Activated CD4-positive, alpha-beta memory T cell treated with anti-CD3 and anti-CD28 coated beads, Interleukin-2, amount 10 ng/mL, durations not matched to agents 7 days and 5 days (primary cell): ENCODE measurements at regions not wholly inside any gene's neighbourhood (a gene's known extent, or its start where the extent isn't known, plus 50 kb on each side); places are given as distances from the start of the nearest gene placed in this dataset.
"Not testable (repeated sequence)": the region's sequence is repeated elsewhere in the genome, so short reads cannot be mapped to it uniquely, and the experiment has no call there.

Experiments used
- CTCF ChIA-PET: fragments of 350-600 bp; sonication (Branson Sonifier 250); formaldehyde crosslinking; loops from one replicate; lab custom pipeline; 2021; ENCODE audit warnings: antibody characterized with exemption, inconsistent platforms; lab: Charles Lee
- POLR2A ChIA-PET: fragments of 350-600 bp; sonication (Branson Sonifier 250); formaldehyde crosslinking; loops from one replicate; lab custom pipeline; 2021; ENCODE audit warnings: antibody characterized with exemption; lab: Charles Lee
- DNase-seq: peaks from one replicate; pipeline ENCODE4 v3.0.0-alpha.2; 2020
- H3K27ac Mint-ChIP-seq: one replicate; pipeline ENCODE4 v1.8.0; 2021; ENCODE audit warnings: mild to moderate bottlenecking, mixed read lengths
- H3K27me3 Mint-ChIP-seq: one replicate; pipeline ENCODE4 v1.8.0; 2021; ENCODE audit warnings: mixed read lengths
- H3K36me3 Mint-ChIP-seq: one replicate; pipeline ENCODE4 v1.8.0; 2021; ENCODE audit warnings: low read depth, mixed read lengths
- H3K4me1 Mint-ChIP-seq: one replicate; pipeline ENCODE4 v1.8.0; 2021; ENCODE audit warnings: mixed read lengths
- H3K4me3 Mint-ChIP-seq: one replicate; pipeline ENCODE4 v1.8.0; 2021; ENCODE audit warnings: mild to moderate bottlenecking, mixed read lengths
- H3K9me3 Mint-ChIP-seq: one replicate; pipeline ENCODE4 v1.8.0; 2021; ENCODE audit warnings: mixed read lengths

GRCh38 chr5:112563169-112563826 lies 144.2 kb upstream of the EPB41L4A start:
- peaks cover 5% of the 10 kb centered on the region for H3K27me3 Mint-ChIP-seq
- DNase-seq: no peak
- H3K4me3 Mint-ChIP-seq: no peak overlapping the region
- ChIA-PET POLR2A (no interaction called here), CTCF (no interaction called here)
- H3K9me3 Mint-ChIP-seq: peaks cover 19% of the 10 kb centered on the region
- H3K36me3 Mint-ChIP-seq: no peaks in the 10 kb centered on the region
- H3K27ac Mint-ChIP-seq: no peak overlapping the region
- H3K4me1 Mint-ChIP-seq: no peaks in the 10 kb centered on the region

DNA sequence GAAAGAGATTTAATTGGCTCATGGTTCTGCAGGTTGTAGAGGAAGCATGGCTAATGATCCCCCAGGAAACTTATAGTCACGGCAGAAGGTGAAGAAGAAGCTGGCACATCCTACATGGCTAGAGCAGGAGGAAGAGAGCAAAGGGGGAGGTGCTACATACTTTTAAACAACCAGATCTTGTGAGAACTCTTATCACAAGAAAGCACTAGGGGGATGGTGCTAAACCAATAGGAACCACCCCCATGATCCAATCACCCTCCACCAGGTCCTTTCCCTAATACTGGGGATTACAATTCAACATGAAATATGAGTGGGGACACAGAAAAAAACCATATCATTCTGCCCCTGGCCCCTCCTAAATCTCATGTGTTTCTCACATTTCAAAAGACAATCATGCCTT lies 147.2 kb upstream of the EPB41L4A start:
- CTCF ChIA-PET: no interaction called here
- H3K4me3 Mint-ChIP-seq: no peak overlapping the region

DNA sequence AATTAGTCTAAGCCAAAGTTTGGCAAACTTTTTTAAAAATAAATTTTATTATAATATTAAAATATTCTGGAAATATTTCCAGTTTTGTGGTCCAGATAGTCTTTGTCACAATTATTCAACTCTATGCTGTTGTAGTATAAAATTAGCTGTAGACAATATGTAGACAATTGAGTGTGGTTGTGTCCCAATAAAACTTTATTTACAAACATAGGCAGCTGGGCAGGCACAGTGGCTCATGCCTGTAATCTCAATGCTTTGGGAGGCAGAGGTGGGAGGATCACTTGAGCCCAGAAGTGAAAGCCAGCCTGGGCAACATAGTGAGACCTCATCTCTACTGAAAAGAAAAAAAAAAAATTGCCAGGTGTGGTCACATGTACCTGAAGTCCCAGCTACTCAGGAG lies 150.5 kb upstream of the EPB41L4A start:
- Mint-ChIP-seq H3K4me1 (no peaks in the 10 kb centered on the region), H3K27me3 (peaks cover 11% of the 10 kb centered on the region)
- CTCF ChIA-PET: no interaction called here

More for the DNA sequence above, 147.2 kb upstream of the EPB41L4A start:
- no peaks in the 10 kb centered on the region for H3K36me3 Mint-ChIP-seq
- peaks cover 4% of the 10 kb centered on the region for H3K27me3 Mint-ChIP-seq
- H3K4me1 Mint-ChIP-seq: no peaks in the 10 kb centered on the region
- H3K27ac Mint-ChIP-seq: no peak overlapping the region
- POLR2A ChIA-PET: no interaction called here
- DNase-seq: no peak
- H3K9me3 Mint-ChIP-seq: peaks cover 19% of the 10 kb centered on the region

GRCh38 chr5:112570708-112571444 lies 151.8 kb upstream of the EPB41L4A start:
- no peak for DNase-seq
- H3K27me3 Mint-ChIP-seq: peaks cover 11% of the 10 kb centered on the region
- no peak overlapping the region for H3K27ac Mint-ChIP-seq
- no peaks in the 10 kb centered on the region for H3K9me3 Mint-ChIP-seq
- ChIA-PET POLR2A (no interaction called here), CTCF (no interaction called here)
- no peak overlapping the region for H3K4me3 Mint-ChIP-seq
- H3K4me1 Mint-ChIP-seq: no peaks in the 10 kb centered on the region
- no peaks in the 10 kb centered on the region for H3K36me3 Mint-ChIP-seq

More for the DNA sequence above, 150.5 kb upstream of the EPB41L4A start:
- no peak for DNase-seq
- H3K9me3 Mint-ChIP-seq: peaks cover 5% of the 10 kb centered on the region
- POLR2A ChIA-PET: no interaction called here
- H3K27ac Mint-ChIP-seq: no peak overlapping the region
- no peaks in the 10 kb centered on the region for H3K36me3 Mint-ChIP-seq
- no peak overlapping the region for H3K4me3 Mint-ChIP-seq

GRCh38 chr5:112573441-112573840 lies 154.4 kb upstream of the EPB41L4A start:
- ChIA-PET POLR2A (no interaction called here), CTCF (no interaction called here)
- Mint-ChIP-seq H3K27ac (no peak overlapping the region), H3K9me3 (no peaks in the 10 kb centered on the region), H3K27me3 (peaks cover 9% of the 10 kb centered on the region), H3K4me1 (no peaks in the 10 kb centered on the region), H3K36me3 (no peaks in the 10 kb centered on the region), H3K4me3 (no peak overlapping the region)
- DNase-seq: no peak

DNA sequence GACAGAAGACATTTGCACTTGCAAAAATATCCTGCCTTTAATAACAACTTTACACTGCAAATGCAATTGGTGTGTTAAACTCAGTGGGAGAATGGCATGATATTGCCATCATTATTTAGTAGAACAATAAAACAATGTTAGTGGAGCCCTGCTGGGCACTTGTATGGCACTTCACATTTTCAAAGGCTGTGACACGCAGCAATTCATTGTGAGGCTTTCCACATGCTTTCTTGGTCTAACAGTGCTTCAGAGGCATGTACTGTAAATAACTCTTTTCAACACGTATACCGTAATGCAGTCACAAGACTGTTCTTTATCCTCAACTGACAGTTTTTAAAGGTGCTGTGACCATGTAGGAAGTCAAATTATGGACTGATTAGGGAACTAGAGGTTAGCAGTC lies 155.5 kb upstream of the EPB41L4A start:
- DNase-seq: no peak
- Mint-ChIP-seq H3K36me3 (no peaks in the 10 kb centered on the region), H3K27me3 (peaks cover 9% of the 10 kb centered on the region), H3K9me3 (no peaks in the 10 kb centered on the region), H3K27ac (no peak overlapping the region), H3K4me3 (no peak overlapping the region), H3K4me1 (no peaks in the 10 kb centered on the region)
- POLR2A ChIA-PET: no interaction called here
- CTCF ChIA-PET: no interaction called here

DNA sequence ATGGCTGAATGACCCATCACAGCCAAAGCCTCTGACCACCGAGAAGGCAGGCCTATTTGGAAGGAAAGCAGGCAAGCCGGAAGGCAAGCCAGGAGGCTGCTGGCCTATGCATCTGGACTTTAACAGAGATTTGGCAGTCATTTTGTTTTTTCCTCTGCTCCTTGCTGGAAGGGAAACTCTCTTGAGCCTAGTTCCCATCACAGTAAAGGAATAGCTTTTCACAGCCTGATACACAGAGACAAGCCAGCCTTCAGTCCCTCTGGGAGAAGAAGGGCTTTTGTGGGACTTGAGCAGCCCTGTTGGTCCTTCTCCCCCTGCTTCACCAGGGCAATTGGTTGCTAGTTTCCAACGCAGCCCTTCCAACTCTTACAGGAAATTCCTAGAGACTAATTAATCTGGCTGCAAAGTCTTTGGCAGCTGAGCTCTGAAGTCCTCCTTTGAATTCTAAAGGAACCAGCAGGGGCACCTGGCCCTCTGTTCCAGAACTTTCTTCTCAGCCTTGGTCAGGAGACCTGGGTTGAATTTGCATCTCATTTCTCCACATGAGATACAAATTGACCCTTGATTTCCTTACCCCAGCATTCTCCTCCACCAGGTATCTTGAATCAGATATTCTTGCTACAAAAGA lies 157.3 kb upstream of the EPB41L4A start:
- ChIA-PET POLR2A (no interaction called here), CTCF (interaction anchor here (0.6 kb wide), 1 partner anchor 350 kb away, joined by 4 read pairs; no protein-coding TSS in a partner anchor)
- Mint-ChIP-seq H3K4me1 (no peaks in the 10 kb centered on the region), H3K27ac (no peak overlapping the region), H3K36me3 (no peaks in the 10 kb centered on the region), H3K27me3 (peaks cover 6% of the 10 kb centered on the region), H3K4me3 (no peak overlapping the region), H3K9me3 (no peaks in the 10 kb centered on the region)
- no peak for DNase-seq

DNA sequence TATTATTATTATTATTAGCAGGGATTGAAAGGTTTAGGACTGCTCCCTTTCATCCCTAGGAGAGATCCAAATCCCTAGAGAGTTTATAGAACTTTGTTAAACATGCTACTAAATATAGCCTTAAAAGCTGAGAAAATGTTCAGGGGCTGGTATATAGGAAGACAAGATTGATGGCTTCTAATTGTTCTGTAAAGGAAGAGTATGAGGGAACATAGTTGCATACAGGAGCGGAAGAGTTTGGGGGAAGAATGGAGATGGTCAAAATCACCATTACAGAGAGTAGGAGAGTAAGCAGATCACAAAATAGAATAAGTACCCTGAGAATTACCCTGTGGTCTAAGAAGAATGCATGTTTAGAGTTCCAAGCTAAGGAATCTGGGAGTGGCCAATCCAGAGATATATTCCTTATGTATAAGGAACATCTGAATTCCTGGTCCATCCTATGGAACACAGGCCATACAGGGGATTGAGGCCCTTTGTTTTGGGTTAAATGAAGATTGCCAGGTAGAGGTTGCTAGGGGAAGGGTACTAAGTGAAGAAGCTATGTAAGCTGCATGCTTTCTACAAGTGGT lies 158.0 kb upstream of the APC start:
- CTCF ChIA-PET: interaction anchor here (0.6 kb wide), 1 partner anchor 391 kb away, joined by 3 read pairs; no protein-coding TSS in a partner anchor
- Mint-ChIP-seq H3K36me3 (no peaks in the 10 kb centered on the region), H3K4me1 (no peaks in the 10 kb centered on the region), H3K27me3 (no peaks in the 10 kb centered on the region), H3K4me3 (no peak overlapping the region), H3K27ac (no peak overlapping the region), H3K9me3 (no peaks in the 10 kb centered on the region)
- POLR2A ChIA-PET: no interaction called here
- DNase-seq: no peak

DNA sequence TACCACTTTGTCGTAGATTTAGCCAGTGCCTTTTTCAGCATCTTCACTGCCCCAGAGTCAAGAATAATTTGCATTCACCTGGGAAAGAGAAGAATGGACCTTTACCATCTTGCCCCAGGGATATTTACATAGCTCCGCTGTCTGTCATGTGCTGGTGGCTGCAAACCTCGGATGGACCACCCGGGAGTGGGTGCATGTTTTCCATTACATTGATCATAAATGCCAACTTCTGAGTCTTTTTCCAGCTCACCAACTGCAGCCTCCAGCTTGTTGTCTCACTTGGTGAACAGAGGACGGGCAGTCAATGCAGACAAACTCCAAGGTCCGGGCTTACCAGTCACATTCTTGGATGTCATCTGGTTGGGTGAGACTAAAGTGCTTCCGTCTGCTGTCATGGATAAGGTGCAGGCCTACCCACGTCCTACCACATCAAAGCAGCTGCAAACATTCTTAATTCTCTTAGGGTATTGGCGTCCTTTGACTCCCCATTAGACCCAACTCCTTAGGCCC lies 155.8 kb upstream of the APC start:
- Mint-ChIP-seq H3K27me3 (no peaks in the 10 kb centered on the region), H3K4me1 (no peaks in the 10 kb centered on the region), H3K4me3 (no peak overlapping the region), H3K27ac (no peak overlapping the region), H3K9me3 (no peaks in the 10 kb centered on the region), H3K36me3 (no peaks in the 10 kb centered on the region)
- CTCF ChIA-PET: no interaction called here
- DNase-seq: no peak
- POLR2A ChIA-PET: no interaction called here

DNA sequence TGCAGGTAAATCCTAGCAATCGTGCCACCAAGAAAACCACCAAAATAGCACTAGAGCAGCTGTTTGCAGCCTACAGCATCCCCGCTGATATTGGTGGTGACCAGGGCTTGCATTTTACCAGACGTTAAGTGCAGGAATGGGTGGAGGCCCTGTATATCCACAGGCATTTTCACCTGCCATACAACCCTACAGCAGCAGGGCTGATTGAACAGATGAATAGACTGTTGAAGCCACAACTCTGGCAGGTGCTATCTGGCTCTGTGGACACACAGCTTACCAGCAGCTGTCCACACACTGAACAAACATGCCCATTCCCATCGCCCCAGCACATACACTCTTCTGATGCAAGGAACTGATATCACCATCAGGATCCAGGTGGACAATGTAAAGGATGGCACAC lies 154.5 kb upstream of the APC start:
- no peak overlapping the region for H3K4me3 Mint-ChIP-seq
- CTCF ChIA-PET: no interaction called here
- H3K9me3 Mint-ChIP-seq: no peaks in the 10 kb centered on the region
- no peaks in the 10 kb centered on the region for H3K36me3 Mint-ChIP-seq
- POLR2A ChIA-PET: no interaction called here
- H3K27me3 Mint-ChIP-seq: peaks cover 5% of the 10 kb centered on the region
- no peak for DNase-seq
- no peaks in the 10 kb centered on the region for H3K4me1 Mint-ChIP-seq
- no peak overlapping the region for H3K27ac Mint-ChIP-seq

DNA sequence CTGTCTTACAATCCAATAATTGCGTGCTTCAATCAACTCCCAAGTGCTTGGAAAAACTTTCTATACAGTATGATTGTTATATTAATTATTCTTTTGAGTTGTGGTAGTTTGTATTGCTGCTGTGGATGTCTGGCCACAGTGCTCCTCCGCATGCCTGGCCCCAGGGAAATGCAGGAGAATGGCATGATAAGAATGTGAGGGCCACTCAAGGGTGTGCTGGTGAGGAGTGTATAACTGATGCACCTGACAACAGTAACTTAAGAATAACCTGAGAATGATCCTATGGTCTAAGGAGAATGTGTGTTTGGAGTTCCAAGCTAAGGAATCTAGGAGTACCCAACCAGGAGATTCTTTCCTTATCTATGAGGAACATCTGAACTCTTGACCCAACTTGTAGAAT lies 152.9 kb upstream of the APC start:
- CTCF ChIA-PET: interaction anchor here (0.5 kb wide), 1 partner anchor 27 kb away, joined by 3 read pairs; no protein-coding TSS in a partner anchor

DNA sequence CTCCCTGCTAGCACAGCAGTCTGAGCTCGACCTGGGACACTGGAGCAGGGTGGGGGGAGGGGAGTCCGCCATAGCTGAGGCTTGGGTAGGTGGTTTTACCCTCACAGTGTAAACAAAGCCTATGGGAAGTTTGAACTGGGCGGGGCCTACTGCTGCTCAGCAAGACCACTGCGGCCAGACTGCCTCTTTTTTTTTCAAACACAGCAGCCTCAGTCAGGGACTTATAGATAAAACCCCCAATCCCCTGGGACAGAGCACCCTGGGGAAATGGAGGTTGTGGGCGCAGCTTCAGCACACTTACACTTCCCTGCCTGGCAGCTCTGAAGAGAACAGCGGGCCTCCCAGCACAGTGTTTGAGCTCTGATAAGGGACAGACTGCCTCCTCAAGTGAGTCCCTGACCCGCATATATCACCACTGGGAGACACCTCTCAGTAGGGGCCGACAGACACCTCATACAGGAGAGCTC lies 151.1 kb upstream of the APC start:
- Mint-ChIP-seq H3K27ac (no peak overlapping the region), H3K36me3 (no peaks in the 10 kb centered on the region), H3K27me3 (peaks cover 15% of the 10 kb centered on the region), H3K4me1 (no peaks in the 10 kb centered on the region), H3K9me3 (no peaks in the 10 kb centered on the region), H3K4me3 (no peak overlapping the region)
- DNase-seq: no peak
- CTCF ChIA-PET: no interaction called here
- POLR2A ChIA-PET: no interaction called here

More for the DNA sequence above, 152.9 kb upstream of the APC start:
- no peaks in the 10 kb centered on the region for H3K36me3 Mint-ChIP-seq
- H3K4me3 Mint-ChIP-seq: no peak overlapping the region
- peaks cover 15% of the 10 kb centered on the region for H3K27me3 Mint-ChIP-seq
- no peak for DNase-seq
- no peaks in the 10 kb centered on the region for H3K4me1 Mint-ChIP-seq
- POLR2A ChIA-PET: no interaction called here
- no peak overlapping the region for H3K27ac Mint-ChIP-seq
- H3K9me3 Mint-ChIP-seq: no peaks in the 10 kb centered on the region

- POLR2A ChIA-PET, H3K27ac Mint-ChIP-seq: not testable (repeated sequence)
Observed at GRCh38 chr5:112590858-112591257, 146.8 kb upstream of the APC start.

More at GRCh38 chr5:112590858-112591257, 146.8 kb upstream of the APC start:
- peaks cover 29% of the 10 kb centered on the region for H3K27me3 Mint-ChIP-seq
- H3K4me3 Mint-ChIP-seq, H3K36me3 Mint-ChIP-seq, DNase-seq, H3K9me3 Mint-ChIP-seq, CTCF ChIA-PET, H3K4me1 Mint-ChIP-seq: not testable (repeated sequence)
